COLO829 (cell line): ENCODE measurements at regions not wholly inside any gene's neighbourhood (a gene's known extent, or its start where the extent isn't known, plus 50 kb on each side); places are given as distances from the start of the nearest gene placed in this dataset.

ENCODE experiments used
- DNase-seq: peaks from one replicate; pipeline ENCODE4 v3.0.0; 2012; ENCODE audit warnings: low spot score

DNA sequence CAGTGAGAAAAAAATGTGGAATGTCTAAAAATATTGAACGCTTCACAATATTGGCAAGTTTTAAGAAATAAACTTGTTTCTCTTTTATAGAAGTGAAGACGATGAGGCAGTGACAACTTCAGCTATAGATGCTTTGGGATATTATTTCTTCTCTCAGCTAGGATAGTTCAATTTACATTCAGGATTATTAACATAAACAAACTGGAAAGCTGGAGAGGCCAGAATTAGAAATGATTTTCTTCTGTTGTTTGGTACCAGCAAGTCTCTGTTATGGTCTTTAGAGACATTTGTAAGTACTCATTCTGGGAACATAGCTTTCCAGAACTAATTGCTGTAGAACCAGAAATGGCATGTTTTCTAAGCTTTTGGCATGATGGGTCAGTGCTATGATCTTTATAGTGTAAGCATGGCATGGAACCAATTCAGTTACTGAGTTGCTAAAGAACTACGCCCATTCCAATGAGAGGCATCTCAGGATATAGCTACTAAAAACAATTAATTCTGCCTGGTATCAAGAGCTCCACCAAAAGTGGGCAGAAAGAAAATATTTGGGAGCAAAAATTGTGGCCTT lies 599.5 kb upstream of the B3GALT2 start:
- DNase-seq = no peak

GRCh38 chr1:193774536-193775323 lies 588.3 kb upstream of the B3GALT2 start:
- no peak for DNase-seq

- peak; percentile 58 for DNase-seq
Measured at GRCh38 chr1:193771596-193771995, 585.2 kb upstream of the B3GALT2 start.

DNA sequence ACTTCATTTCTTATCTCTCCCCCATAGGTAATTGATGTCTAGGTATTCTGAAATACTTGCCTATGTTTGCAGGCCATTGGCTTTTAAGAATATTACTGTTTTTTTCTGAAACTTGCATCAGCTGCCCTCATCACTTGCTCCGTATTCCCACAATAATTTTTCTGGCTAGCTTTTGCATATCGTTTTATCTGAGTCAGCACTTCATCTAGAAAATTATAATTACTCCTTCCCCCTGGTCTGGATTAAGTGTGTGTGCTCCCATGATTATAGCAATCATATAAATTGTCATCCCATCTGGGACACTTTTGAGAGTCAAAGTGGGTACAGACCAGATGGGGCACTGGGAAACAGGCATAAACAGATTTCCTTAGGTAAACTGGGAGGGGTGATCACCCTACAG lies 583.2 kb upstream of the B3GALT2 start:
- no peak for DNase-seq

DNA sequence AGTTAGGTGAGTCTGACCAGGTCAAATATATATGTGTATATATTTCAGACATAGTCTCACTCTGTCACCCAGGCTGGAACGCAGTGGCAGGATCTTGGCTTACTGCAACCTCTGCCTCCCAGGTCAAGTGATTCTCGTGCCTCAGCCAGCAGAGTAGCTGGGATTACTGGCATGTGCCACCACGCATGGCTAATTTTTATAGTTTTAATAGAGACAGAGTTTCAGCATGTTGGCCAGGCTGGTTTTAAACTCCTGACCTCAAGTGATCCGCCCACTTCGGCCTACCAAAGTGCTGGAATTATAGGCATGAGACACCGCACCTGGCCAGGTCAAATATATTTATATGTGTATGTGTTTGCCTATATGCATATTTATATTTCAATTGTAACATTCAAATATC lies 581.5 kb upstream of the B3GALT2 start:
- no peak for DNase-seq

GRCh38 chr1:193766329-193766728 lies 579.9 kb upstream of the B3GALT2 start:
- no peak for DNase-seq

GRCh38 chr1:193763266-193763665 lies 576.9 kb upstream of the B3GALT2 start:
- no peak for DNase-seq

GRCh38 chr1:193762236-193762635 lies 575.8 kb upstream of the B3GALT2 start:
- no peak for DNase-seq

- DNase-seq = no peak
Measured at GRCh38 chr1:193755441-193755840, 569.0 kb upstream of the B3GALT2 start.

- no peak for DNase-seq
Measured at GRCh38 chr1:193754732-193755427, 568.5 kb upstream of the B3GALT2 start.

GRCh38 chr1:193754151-193754550 lies 567.7 kb upstream of the B3GALT2 start:
- DNase-seq = no peak

- DNase-seq = no peak
Measured at GRCh38 chr1:193753038-193753756, 566.8 kb upstream of the B3GALT2 start.

DNA sequence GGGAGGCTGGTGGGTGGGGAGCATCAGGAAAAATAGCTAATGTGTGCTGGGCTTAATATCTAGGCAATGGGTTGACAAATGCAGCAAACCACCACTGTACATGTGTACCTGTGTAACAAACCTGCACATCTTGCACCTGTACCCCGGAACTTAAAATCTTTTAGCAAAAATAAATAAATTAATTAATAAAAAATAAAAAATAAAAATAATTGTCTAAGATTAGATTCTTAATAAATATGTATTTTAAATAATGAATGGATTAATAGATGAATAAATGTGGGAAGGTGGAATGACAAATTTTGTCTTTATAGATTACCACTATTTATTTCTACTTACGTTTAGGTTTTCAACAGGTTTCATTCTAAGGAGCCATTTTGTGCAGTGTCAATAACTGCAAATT lies 563.5 kb upstream of the B3GALT2 start:
- no peak for DNase-seq

GRCh38 chr1:193747579-193747978 lies 561.2 kb upstream of the B3GALT2 start:
- DNase-seq = no peak

DNA sequence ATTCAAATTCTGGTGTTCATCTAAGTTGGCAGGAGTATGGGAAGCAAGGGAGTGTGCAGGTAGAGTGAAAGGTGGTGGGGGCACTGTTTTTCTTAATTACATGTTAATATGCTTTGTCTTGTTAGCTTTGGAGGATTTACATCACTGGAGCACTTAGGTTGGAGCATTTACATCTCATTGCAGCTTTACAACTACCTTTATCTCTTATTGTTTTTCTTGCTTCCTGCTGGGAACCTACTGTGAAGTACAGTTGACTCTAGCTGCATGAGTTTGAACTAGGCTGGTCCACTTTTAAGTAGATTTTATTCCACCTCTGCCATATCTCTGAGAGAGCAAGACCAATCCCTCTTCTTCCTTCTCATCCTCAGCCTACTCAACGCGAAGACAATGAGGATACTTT lies 554.8 kb upstream of the B3GALT2 start:
- no peak for DNase-seq

- no peak for DNase-seq
Measured at GRCh38 chr1:193740762-193741161, 554.3 kb upstream of the B3GALT2 start.

GRCh38 chr1:193736507-193736906 lies 550.1 kb upstream of the B3GALT2 start:
- no peak for DNase-seq

- no peak for DNase-seq
Measured at GRCh38 chr1:193733674-193734073, 547.3 kb upstream of the B3GALT2 start.

- no peak for DNase-seq
Measured at GRCh38 chr1:193730017-193730416, 543.6 kb upstream of the B3GALT2 start.

DNA sequence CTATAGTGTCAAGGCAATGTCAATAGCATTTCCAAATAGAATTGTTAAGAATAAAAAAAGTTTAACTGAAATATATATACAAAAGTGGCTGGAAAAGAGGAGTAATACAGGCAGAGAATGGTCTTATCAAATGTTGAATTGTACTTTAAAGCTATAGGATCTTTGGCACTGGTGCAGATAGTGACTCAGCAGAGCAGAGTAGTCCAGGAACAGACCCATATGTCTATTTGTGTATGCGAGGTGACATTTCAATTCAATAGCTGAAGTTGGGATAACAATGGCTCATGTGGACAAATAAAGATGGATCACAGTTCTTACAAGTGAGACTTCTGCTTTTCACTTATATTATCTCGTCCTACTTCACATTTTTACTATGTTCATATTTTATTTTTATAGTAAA lies 543.0 kb upstream of the B3GALT2 start:
- peak; percentile 9 for DNase-seq

- DNase-seq = no peak
Measured at GRCh38 chr1:193727850-193728249, 541.4 kb upstream of the B3GALT2 start.

GRCh38 chr1:193726722-193727121 lies 540.3 kb upstream of the B3GALT2 start:
- DNase-seq = no peak

DNA sequence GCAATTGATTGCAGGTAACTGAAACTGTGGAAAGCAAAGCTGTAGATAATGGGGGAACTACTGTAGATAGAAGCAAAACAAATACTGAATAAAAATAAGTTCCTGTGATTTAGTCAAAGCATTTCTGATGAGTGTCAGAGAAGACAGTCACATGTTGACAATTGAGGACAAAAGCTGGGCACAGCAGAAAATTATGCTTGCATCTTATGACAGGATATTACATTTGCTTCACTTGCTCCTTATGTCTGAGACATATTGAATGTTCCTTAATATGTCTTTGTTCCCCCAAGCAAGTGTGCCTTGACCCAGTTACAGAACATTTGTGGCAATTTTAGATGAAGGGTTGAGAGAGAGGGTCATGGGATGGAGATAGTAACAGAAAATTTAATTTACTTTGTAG lies 526.0 kb upstream of the B3GALT2 start:
- DNase-seq = no peak
